ENCODE measurements at regions not wholly inside any gene's neighbourhood (a gene's known extent, or its start where the extent isn't known, plus 50 kb on each side); places are given as distances from the start of the nearest gene placed in this dataset.

GRCh38 chr17:71885662-71886061 is 235.2 kb upstream of the SOX9 start:
- H3K27ac ChIP-seq = no peak overlapping the region
- TF ChIP-seq POLR2A (IDR thresholded peaks at IDR 0.05) = no peak
- no peak for TF ChIP-seq CTCF (IDR thresholded peaks at IDR 0.05)
- no peaks in the 10 kb centered on the region for H3K4me1 ChIP-seq
- H3K4me3 ChIP-seq = no peak overlapping the region
- DNase-seq = no peak
- ATAC-seq = no peak
- H3K9me3 ChIP-seq = no peaks in the 10 kb centered on the region
- no peaks in the 10 kb centered on the region for H3K36me3 ChIP-seq
- intact Hi-C loops (cut with DNase I) = no loop called here
- H3K27me3 ChIP-seq = no peaks in the 10 kb centered on the region

GRCh38 chr17:71899317-71899716 is 221.5 kb upstream of the SOX9 start:
- ATAC-seq = no peak
- peaks cover 0 to 4% (median 0%) of the 10 kb centered on the region in 4 donors for H3K4me1 ChIP-seq
- no peak overlapping the region for H3K27ac ChIP-seq
- DNase-seq = no peak
- intact Hi-C loops (cut with DNase I) = no loop called here
- H3K36me3 ChIP-seq = no peaks in the 10 kb centered on the region
- no peak overlapping the region for H3K4me3 ChIP-seq
- TF ChIP-seq CTCF (IDR thresholded peaks at IDR 0.05) (no peak), POLR2A (IDR thresholded peaks at IDR 0.05) (no peak)
- 84% methylated on average over 4 of the region's 4 CpGs for WGBS (ENCODE audit: insufficient coverage, low coverage, low lambda C conversion rate, missing lambda C conversion rate)
- H3K27me3 ChIP-seq = no peaks in the 10 kb centered on the region
- H3K9me3 ChIP-seq = no peaks in the 10 kb centered on the region

GRCh38 chr17:71900621-71901229 is 220.1 kb upstream of the SOX9 start:
- 65% methylated on average over 5 of the region's 6 CpGs for WGBS (ENCODE audit: insufficient coverage, low coverage, low lambda C conversion rate, missing lambda C conversion rate)
- intact Hi-C loops (cut with DNase I) = no loop called here
- TF ChIP-seq POLR2A (IDR thresholded peaks at IDR 0.05) (no peak), CTCF (IDR thresholded peaks at IDR 0.05) (no peak)
- Histone ChIP-seq H3K27ac (no peak overlapping the region), H3K27me3 (no peaks in the 10 kb centered on the region), H3K4me1 (peaks cover 0 to 4% (median 0%) of the 10 kb centered on the region in 4 donors), H3K9me3 (no peaks in the 10 kb centered on the region), H3K36me3 (no peaks in the 10 kb centered on the region), H3K4me3 (no peak overlapping the region)
- DNase-seq = no peak
- ATAC-seq = no peak

GRCh38 chr17:71902894-71903506 is 217.8 kb upstream of the SOX9 start:
- no peak overlapping the region for H3K27ac ChIP-seq
- ATAC-seq (peak in 1 of 4 donors; percentile 53), DNase-seq (no peak)
- no peaks in the 10 kb centered on the region for H3K27me3 ChIP-seq
- no peaks in the 10 kb centered on the region for H3K36me3 ChIP-seq
- H3K9me3 ChIP-seq = no peaks in the 10 kb centered on the region
- H3K4me3 ChIP-seq = no peak overlapping the region
- 100% methylated on average over 1 of the region's 3 CpGs for WGBS (ENCODE audit: insufficient coverage, low coverage, low lambda C conversion rate, missing lambda C conversion rate)
- H3K4me1 ChIP-seq = peaks cover 0 to 4% (median 0%) of the 10 kb centered on the region in 4 donors
- intact Hi-C loops (cut with DNase I) = no loop called here
- TF ChIP-seq POLR2A (IDR thresholded peaks at IDR 0.05) = no peak
- no peak for TF ChIP-seq CTCF (IDR thresholded peaks at IDR 0.05)
